Panc1 (cell line): ENCODE measurements at regions not wholly inside any gene's neighbourhood (a gene's known extent, or its start where the extent isn't known, plus 50 kb on each side); places are given as distances from the start of the nearest gene placed in this dataset.

Source experiments
- ATAC-seq: fragments of 200-7000 bp; cut with Tn5 transposase; 2 replicates; pipeline ENCODE4 v1.9.1; 2020; ENCODE audit warnings: mild to moderate bottlenecking, moderate library complexity
- BruUV-seq: library from RNA; stranded (reverse); fragments of 400-500 nt; replicated peaks from 2 replicates; lab custom pipeline; 2021; lab: Mats Ljungman, UMichigan
- CTCF ChIA-PET: fragments of 300-600 bp; sonication (Branson Sonifier 250); formaldehyde crosslinking; loops from one replicate; lab custom pipeline; 2022; ENCODE audit warnings: antibody characterized with exemption; lab: Charles Lee
- POLR2A ChIA-PET: fragments of 300-600 bp; sonication (Branson Sonifier 250); formaldehyde crosslinking; loops from one replicate; lab custom pipeline; 2022; ENCODE audit warnings: antibody characterized with exemption; lab: Charles Lee
- DNase-seq: peaks from one replicate; pipeline ENCODE4 v3.0.0-alpha.2; 2010; ENCODE audit warnings: low read depth, low spot score
- H3K27ac ChIP-seq: 2 replicates; pipeline ENCODE4 v1.5.1; 2011; ENCODE audit warnings: mild to moderate bottlenecking, low read length, inconsistent platforms
- H3K27me3 ChIP-seq: fragments of 200-500 bp; sonication (Bioruptor generic); 2 replicates; pipeline ENCODE4 v1.6.0; 2014; ENCODE audit warnings: low read length, inconsistent platforms; ENCODE audit not compliant: control insufficient read depth, insufficient read depth
- H3K36me3 ChIP-seq: fragments of 200-500 bp; sonication (Bioruptor generic); 2 replicates; pipeline ENCODE4 v1.5.1; 2014; ENCODE audit warnings: inconsistent platforms, mild to moderate bottlenecking, low read length, moderate library complexity; ENCODE audit not compliant: control insufficient read depth, insufficient read depth
- H3K4me1 ChIP-seq: 2 replicates; pipeline ENCODE4 v1.5.1; 2011; ENCODE audit warnings: inconsistent platforms, mild to moderate bottlenecking, low read length, moderate library complexity; ENCODE audit not compliant: control insufficient read depth, insufficient read depth
- H3K4me3 ChIP-seq, 2 experiments: 2 replicates each; pipeline ENCODE4 v1.5.1; 2011 to 2012; ENCODE audit warnings: low read depth in 2 of 2, low read length in 2 of 2, mild to moderate bottlenecking in 2 of 2, inconsistent platforms in 1 of 2, moderate library complexity in 1 of 2
- H3K9me3 ChIP-seq: fragments of 200-500 bp; sonication (Bioruptor generic); 2 replicates; pipeline ENCODE4 v1.5.1; 2014; ENCODE audit warnings: low read depth, mild to moderate bottlenecking, inconsistent platforms, low read length, moderate library complexity; ENCODE audit not compliant: control insufficient read depth, insufficient read depth
- POLR2AphosphoS5 ChIP-seq: IDR thresholded peaks from 2 replicates; pipeline ENCODE4 v1.6.1; 2012; ENCODE audit warnings: mild to moderate bottlenecking, low read depth, low read length, moderate library complexity
- SIN3A ChIP-seq: IDR thresholded peaks from 2 replicates; pipeline ENCODE4 v1.6.1; 2012; ENCODE audit warnings: low read depth, mild to moderate bottlenecking, low read length, moderate library complexity, borderline replicate concordance; ENCODE audit not compliant: insufficient read depth
- TCF7L2 ChIP-seq: IDR thresholded peaks from 2 replicates; pipeline ENCODE4 v1.6.1; 2011; ENCODE audit warnings: mild to moderate bottlenecking, low read depth, low read length, inconsistent platforms
- in situ Hi-C: cut with HindIII; loops from 2 replicates; pipeline ENCODE4 v1.10.0; 2016; ENCODE audit warnings: low sequenced_read_pairs, low pct_unique_long_range_greater_than_20kb
- intact Hi-C: fragments of 100-400 bp; cut with micrococcal nuclease; formaldehyde crosslinking; loops from one replicate; pipeline ENCODE4 v1.10.0; 2022; ENCODE audit not compliant: unreplicated experiment
- TF ChIP-seq, protein P1 (sequence below), 2 experiments: IDR thresholded peaks; 2 replicates each; pipeline ENCODE4 v1.6.1; 2011 to 2012; ENCODE audit warnings: low read depth in 2 of 2, control low read depth in 1 of 2, low read length in 1 of 2, mild to moderate bottlenecking in 1 of 2, moderate library complexity in 1 of 2; ENCODE audit not compliant: insufficient read depth in 1 of 2
- TF ChIP-seq, protein P2 (sequence below): fragments of 450-650 bp; IDR thresholded peaks from 2 replicates; pipeline ENCODE4 v1.5.1; 2017; ENCODE audit warnings: mild to moderate bottlenecking

DNA sequence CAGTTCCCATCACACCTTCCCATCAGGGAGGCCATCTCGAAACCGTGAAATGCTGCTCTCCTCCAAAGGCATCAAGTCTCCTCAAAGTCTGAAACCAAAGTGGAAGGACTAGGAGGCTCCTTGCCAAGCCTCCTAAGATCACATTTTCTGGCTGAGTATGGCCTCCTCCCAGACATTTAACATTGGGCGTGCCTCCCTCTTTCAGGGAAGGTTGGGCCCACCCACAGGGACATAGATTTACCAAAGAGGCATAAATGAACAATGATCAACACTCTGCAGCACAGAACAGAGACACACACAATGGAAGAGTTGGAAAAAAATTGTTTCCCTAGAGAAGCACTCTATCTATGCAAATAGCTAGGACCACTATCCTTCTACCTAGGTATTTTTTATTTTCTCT lies 381.8 kb downstream of the MAFB start:
- intact Hi-C loops = no loop called here
- no peaks in the 10 kb centered on the region for H3K4me1 ChIP-seq
- no TSS peak for BruUV-seq

DNA sequence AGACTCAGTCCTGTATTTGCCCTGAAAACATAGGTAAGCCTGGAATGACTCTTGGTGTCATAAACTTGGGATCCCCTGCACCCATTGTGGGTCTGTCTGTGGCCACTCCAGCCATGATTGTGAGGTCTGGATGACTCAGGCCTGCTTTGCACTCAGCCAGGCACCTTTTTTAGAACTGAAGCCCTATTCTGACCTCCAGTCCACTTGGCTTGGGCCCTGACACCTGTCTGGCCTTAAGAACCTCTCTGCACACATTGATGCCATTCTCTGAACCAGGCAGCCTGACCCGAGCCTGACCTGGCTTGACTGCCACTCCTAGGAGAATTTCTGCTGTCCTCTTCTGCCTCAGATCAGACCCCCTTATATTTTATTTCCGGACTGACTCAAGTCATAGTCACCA lies 383.7 kb downstream of the MAFB start:
- H3K4me3 ChIP-seq = no peak overlapping the region
- no peaks in the 10 kb centered on the region for H3K27me3 ChIP-seq
- no peaks in the 10 kb centered on the region for H3K4me1 ChIP-seq
- POLR2A ChIA-PET = no interaction called here
- no peak for DNase-seq
- no peak overlapping the region for H3K27ac ChIP-seq
- ATAC-seq = no peak
- no peaks in the 10 kb centered on the region for H3K36me3 ChIP-seq
- no TSS peak for BruUV-seq
- intact Hi-C loops = no loop called here
- CTCF ChIA-PET = no interaction called here
- no peak for TF ChIP-seq SIN3A
- no peak for TF ChIP-seq POLR2AphosphoS5
- TF ChIP-seq TCF7L2 = no peak
- TF ChIP-seq, protein P1, sequence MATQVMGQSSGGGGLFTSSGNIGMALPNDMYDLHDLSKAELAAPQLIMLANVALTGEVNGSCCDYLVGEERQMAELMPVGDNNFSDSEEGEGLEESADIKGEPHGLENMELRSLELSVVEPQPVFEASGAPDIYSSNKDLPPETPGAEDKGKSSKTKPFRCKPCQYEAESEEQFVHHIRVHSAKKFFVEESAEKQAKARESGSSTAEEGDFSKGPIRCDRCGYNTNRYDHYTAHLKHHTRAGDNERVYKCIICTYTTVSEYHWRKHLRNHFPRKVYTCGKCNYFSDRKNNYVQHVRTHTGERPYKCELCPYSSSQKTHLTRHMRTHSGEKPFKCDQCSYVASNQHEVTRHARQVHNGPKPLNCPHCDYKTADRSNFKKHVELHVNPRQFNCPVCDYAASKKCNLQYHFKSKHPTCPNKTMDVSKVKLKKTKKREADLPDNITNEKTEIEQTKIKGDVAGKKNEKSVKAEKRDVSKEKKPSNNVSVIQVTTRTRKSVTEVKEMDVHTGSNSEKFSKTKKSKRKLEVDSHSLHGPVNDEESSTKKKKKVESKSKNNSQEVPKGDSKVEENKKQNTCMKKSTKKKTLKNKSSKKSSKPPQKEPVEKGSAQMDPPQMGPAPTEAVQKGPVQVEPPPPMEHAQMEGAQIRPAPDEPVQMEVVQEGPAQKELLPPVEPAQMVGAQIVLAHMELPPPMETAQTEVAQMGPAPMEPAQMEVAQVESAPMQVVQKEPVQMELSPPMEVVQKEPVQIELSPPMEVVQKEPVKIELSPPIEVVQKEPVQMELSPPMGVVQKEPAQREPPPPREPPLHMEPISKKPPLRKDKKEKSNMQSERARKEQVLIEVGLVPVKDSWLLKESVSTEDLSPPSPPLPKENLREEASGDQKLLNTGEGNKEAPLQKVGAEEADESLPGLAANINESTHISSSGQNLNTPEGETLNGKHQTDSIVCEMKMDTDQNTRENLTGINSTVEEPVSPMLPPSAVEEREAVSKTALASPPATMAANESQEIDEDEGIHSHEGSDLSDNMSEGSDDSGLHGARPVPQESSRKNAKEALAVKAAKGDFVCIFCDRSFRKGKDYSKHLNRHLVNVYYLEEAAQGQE (IDR thresholded peaks at IDR 0.05; ENCODE audit: insufficient read depth in 1 of 2, low read depth in 2 of 2, low read length in 1 of 2) = no peak
- TF ChIP-seq, protein P2, sequence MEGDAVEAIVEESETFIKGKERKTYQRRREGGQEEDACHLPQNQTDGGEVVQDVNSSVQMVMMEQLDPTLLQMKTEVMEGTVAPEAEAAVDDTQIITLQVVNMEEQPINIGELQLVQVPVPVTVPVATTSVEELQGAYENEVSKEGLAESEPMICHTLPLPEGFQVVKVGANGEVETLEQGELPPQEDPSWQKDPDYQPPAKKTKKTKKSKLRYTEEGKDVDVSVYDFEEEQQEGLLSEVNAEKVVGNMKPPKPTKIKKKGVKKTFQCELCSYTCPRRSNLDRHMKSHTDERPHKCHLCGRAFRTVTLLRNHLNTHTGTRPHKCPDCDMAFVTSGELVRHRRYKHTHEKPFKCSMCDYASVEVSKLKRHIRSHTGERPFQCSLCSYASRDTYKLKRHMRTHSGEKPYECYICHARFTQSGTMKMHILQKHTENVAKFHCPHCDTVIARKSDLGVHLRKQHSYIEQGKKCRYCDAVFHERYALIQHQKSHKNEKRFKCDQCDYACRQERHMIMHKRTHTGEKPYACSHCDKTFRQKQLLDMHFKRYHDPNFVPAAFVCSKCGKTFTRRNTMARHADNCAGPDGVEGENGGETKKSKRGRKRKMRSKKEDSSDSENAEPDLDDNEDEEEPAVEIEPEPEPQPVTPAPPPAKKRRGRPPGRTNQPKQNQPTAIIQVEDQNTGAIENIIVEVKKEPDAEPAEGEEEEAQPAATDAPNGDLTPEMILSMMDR = no peak
- no peaks in the 10 kb centered on the region for H3K9me3 ChIP-seq
- in situ Hi-C loops = no loop called here

More for the DNA sequence above, 381.8 kb downstream of the MAFB start:
- ATAC-seq (no peak), DNase-seq (no peak)
- no peak overlapping the region for H3K4me3 ChIP-seq
- no peak for TF ChIP-seq SIN3A
- TF ChIP-seq, protein P2 = no peak
- TF ChIP-seq POLR2AphosphoS5 = no peak
- TF ChIP-seq, protein P1 (IDR thresholded peaks at IDR 0.05; ENCODE audit: insufficient read depth in 1 of 2, low read depth in 2 of 2, low read length in 1 of 2) = no peak
- in situ Hi-C loops = no loop called here
- H3K9me3 ChIP-seq = no peaks in the 10 kb centered on the region
- ChIA-PET CTCF (no interaction called here), POLR2A (no interaction called here)
- no peak overlapping the region for H3K27ac ChIP-seq
- H3K27me3 ChIP-seq = no peaks in the 10 kb centered on the region
- H3K36me3 ChIP-seq = no peaks in the 10 kb centered on the region
